Neural progenitor cell (in vitro differentiated cells): ENCODE measurements at regions not wholly inside any gene's neighbourhood (a gene's known extent, or its start where the extent isn't known, plus 50 kb on each side); places are given as distances from the start of the nearest gene placed in this dataset.
"Not testable (repeated sequence)": the region's sequence is repeated elsewhere in the genome, so short reads cannot be mapped to it uniquely, and the experiment has no call there.

Source experiments
- DNase-seq: peaks from one replicate; pipeline ENCODE4 v3.0.0-alpha.2; 2016; ENCODE audit warnings: low spot score
- H2AFZ ChIP-seq: fragments of 200-600 bp; sonication (generic); replicated peaks from 2 replicates; pipeline ENCODE4 v1.6.1; 2016; ENCODE audit warnings: antibody characterized with exemption
- H3F3A ChIP-seq: fragments of 200-600 bp; sonication (generic); 2 replicates; pipeline ENCODE4 v1.6.1; 2016; ENCODE audit warnings: antibody characterized with exemption, low read depth
- H3K27ac ChIP-seq: fragments of 200-600 bp; sonication (generic); 2 replicates; pipeline ENCODE4 v1.5.1; 2016; ENCODE audit warnings: mild to moderate bottlenecking
- H3K27me3 ChIP-seq: fragments of 200-600 bp; sonication (generic); 2 replicates; pipeline ENCODE4 v1.6.1; 2016; ENCODE audit warnings: mild to moderate bottlenecking, moderate library complexity
- H3K36me3 ChIP-seq: fragments of 200-600 bp; sonication (generic); 2 replicates; pipeline ENCODE4 v1.5.1; 2016
- H3K4me1 ChIP-seq: fragments of 200-600 bp; sonication (generic); 2 replicates; pipeline ENCODE4 v1.6.1; 2016; ENCODE audit warnings: mixed run types
- H3K4me2 ChIP-seq: fragments of 200-600 bp; sonication (generic); 2 replicates; pipeline ENCODE4 v1.6.1; 2016
- H3K4me3 ChIP-seq: fragments of 200-600 bp; sonication (generic); 2 replicates; pipeline ENCODE4 v1.5.1; 2016
- H3K79me2 ChIP-seq: fragments of 200-600 bp; sonication (generic); 2 replicates; pipeline ENCODE4 v1.6.1; 2016; ENCODE audit warnings: low read depth
- H3K9ac ChIP-seq: fragments of 200-600 bp; sonication (generic); 2 replicates; pipeline ENCODE4 v1.6.1; 2016
- H3K9me3 ChIP-seq: fragments of 200-600 bp; sonication (generic); 2 replicates; pipeline ENCODE4 v1.5.1; 2016; ENCODE audit warnings: low read depth
- H4K20me1 ChIP-seq: fragments of 200-600 bp; sonication (generic); 2 replicates; pipeline ENCODE4 v1.6.1; 2016; ENCODE audit warnings: low read depth
- H3K27ac Mint-ChIP-seq: 3 replicates; pipeline ENCODE4 v1.8.0; 2021; ENCODE audit warnings: mixed read lengths
- H3K27me3 Mint-ChIP-seq: 2 replicates; pipeline ENCODE4 v1.8.0; 2022; ENCODE audit warnings: low read depth, mild to moderate bottlenecking, inconsistent platforms, moderate library complexity, mixed read lengths; ENCODE audit not compliant: insufficient read depth
- H3K36me3 Mint-ChIP-seq: 3 replicates; pipeline ENCODE4 v1.8.0; 2021; ENCODE audit warnings: mixed read lengths
- H3K4me1 Mint-ChIP-seq: 3 replicates; pipeline ENCODE4 v1.8.0; 2021; ENCODE audit warnings: mixed read lengths
- H3K4me3 Mint-ChIP-seq: 3 replicates; pipeline ENCODE4 v1.8.0; 2021; ENCODE audit warnings: mild to moderate bottlenecking, moderate library complexity, mixed read lengths
- H3K9me3 Mint-ChIP-seq: 3 replicates; pipeline ENCODE4 v1.8.0; 2020; ENCODE audit warnings: mixed read lengths
- CTCF ChIP-seq: fragments of 200-600 bp; sonication (generic); IDR thresholded peaks from 2 replicates; pipeline ENCODE4 v1.5.1; 2017; ENCODE audit warnings: antibody characterized with exemption, mild to moderate bottlenecking

- DNase-seq, H3K79me2 ChIP-seq, H3K27ac Mint-ChIP-seq, H4K20me1 ChIP-seq, H3K27me3 Mint-ChIP-seq, H2AFZ ChIP-seq, H3K4me3 ChIP-seq, H3K4me1 ChIP-seq, H3K27ac ChIP-seq, H3K27me3 ChIP-seq, H3K36me3 Mint-ChIP-seq, H3F3A ChIP-seq, H3K36me3 ChIP-seq, H3K4me2 ChIP-seq, H3K4me3 Mint-ChIP-seq, H3K9ac ChIP-seq, H3K4me1 Mint-ChIP-seq: not testable (repeated sequence)
- H3K9me3 ChIP-seq: peaks cover 67% of the 10 kb centered on the region
- TF ChIP-seq CTCF: peak; percentile 47
- H3K9me3 Mint-ChIP-seq: peaks cover 90% of the 10 kb centered on the region
These were observed 822.6 kb downstream of the TMEM121 start for GRCh38 chr14:106348873-106349540.

GRCh38 chr14:106349678-106350457, 823.5 kb downstream of the TMEM121 start:
- H3K9me3 Mint-ChIP-seq: peaks cover 93% of the 10 kb centered on the region

GRCh38 chr14:106355007-106355791, 828.8 kb downstream of the TMEM121 start:
- not testable (repeated sequence) for H3F3A ChIP-seq, H3K4me2 ChIP-seq, H4K20me1 ChIP-seq, H3K79me2 ChIP-seq, H3K9ac ChIP-seq, H3K4me3 ChIP-seq, DNase-seq, H3K27ac ChIP-seq, H3K4me1 ChIP-seq, H3K27ac Mint-ChIP-seq, H3K4me3 Mint-ChIP-seq, H3K36me3 ChIP-seq, H3K27me3 ChIP-seq, H2AFZ ChIP-seq, H3K36me3 Mint-ChIP-seq, H3K27me3 Mint-ChIP-seq, H3K4me1 Mint-ChIP-seq
- peaks cover 68% of the 10 kb centered on the region for H3K9me3 Mint-ChIP-seq
- H3K9me3 ChIP-seq: peaks cover 67% of the 10 kb centered on the region

More at GRCh38 chr14:106349678-106350457, 823.5 kb downstream of the TMEM121 start:
- H3K27ac Mint-ChIP-seq, H3K27ac ChIP-seq, H3K4me2 ChIP-seq, H2AFZ ChIP-seq, DNase-seq, H3K9ac ChIP-seq, H3F3A ChIP-seq, H3K4me3 Mint-ChIP-seq, H3K36me3 ChIP-seq, H3K4me3 ChIP-seq, H3K4me1 Mint-ChIP-seq, H3K79me2 ChIP-seq, H3K27me3 Mint-ChIP-seq, H3K4me1 ChIP-seq, H3K27me3 ChIP-seq, H3K36me3 Mint-ChIP-seq, H4K20me1 ChIP-seq: not testable (repeated sequence)
- H3K9me3 ChIP-seq: peaks cover 66% of the 10 kb centered on the region

- H3K4me3 ChIP-seq, H3K27ac Mint-ChIP-seq, H3F3A ChIP-seq, H3K4me3 Mint-ChIP-seq, H3K79me2 ChIP-seq, H3K27ac ChIP-seq, H3K4me1 ChIP-seq, H3K27me3 Mint-ChIP-seq, H3K27me3 ChIP-seq, H3K4me2 ChIP-seq, H2AFZ ChIP-seq, DNase-seq, H3K36me3 Mint-ChIP-seq, H4K20me1 ChIP-seq, H3K4me1 Mint-ChIP-seq, H3K36me3 ChIP-seq, H3K9ac ChIP-seq: not testable (repeated sequence)
- H3K9me3 Mint-ChIP-seq: peaks cover 64% of the 10 kb centered on the region
- peaks cover 65% of the 10 kb centered on the region for H3K9me3 ChIP-seq
These were observed 829.7 kb downstream of the TMEM121 start for GRCh38 chr14:106355881-106356642.

GRCh38 chr14:106356643-106356930, 830.2 kb downstream of the TMEM121 start:
- not testable (repeated sequence) for H3K4me2 ChIP-seq, H3K27me3 Mint-ChIP-seq, H3K79me2 ChIP-seq, H3K9ac ChIP-seq, H3K4me3 ChIP-seq, H3K36me3 Mint-ChIP-seq, H3K4me1 Mint-ChIP-seq, H3K27me3 ChIP-seq, H3K4me1 ChIP-seq, H4K20me1 ChIP-seq, H3K4me3 Mint-ChIP-seq, H3K27ac Mint-ChIP-seq, H3K27ac ChIP-seq, DNase-seq, H3F3A ChIP-seq, H2AFZ ChIP-seq, H3K36me3 ChIP-seq
- peaks cover 63% of the 10 kb centered on the region for H3K9me3 Mint-ChIP-seq
- H3K9me3 ChIP-seq: peaks cover 64% of the 10 kb centered on the region

- H3K4me3 ChIP-seq, H3K9ac ChIP-seq, H3K4me1 Mint-ChIP-seq, H3K27ac ChIP-seq, H3K36me3 ChIP-seq, H3K36me3 Mint-ChIP-seq, H4K20me1 ChIP-seq, H3K27me3 ChIP-seq, H3K4me2 ChIP-seq, H3K27me3 Mint-ChIP-seq, H3K4me3 Mint-ChIP-seq, H3F3A ChIP-seq, H3K27ac Mint-ChIP-seq, H3K79me2 ChIP-seq, H3K4me1 ChIP-seq, DNase-seq, H2AFZ ChIP-seq: not testable (repeated sequence)
- H3K9me3 Mint-ChIP-seq: peaks cover 46% of the 10 kb centered on the region
- H3K9me3 ChIP-seq: peaks cover 72% of the 10 kb centered on the region
These were observed 832.9 kb downstream of the TMEM121 start for GRCh38 chr14:106359157-106359887.
